Central memory CD8-positive, alpha-beta T cell (primary cell): ENCODE measurements at regions not wholly inside any gene's neighbourhood (a gene's known extent, or its start where the extent isn't known, plus 50 kb on each side); places are given as distances from the start of the nearest gene placed in this dataset.
A peak's percentile ranks its signal among the peaks of the same experiment; 100 is the strongest.
"Not testable (repeated sequence)": the region's sequence is repeated elsewhere in the genome, so short reads cannot be mapped to it uniquely, and the experiment has no call there.

ENCODE experiments used
- ATAC-seq: fragments of 150-1000 bp; cut with Tn5 transposase; replicated peaks from 2 replicates; pipeline ENCODE4 v1.10.0; 2022; ENCODE audit warnings: mild to moderate bottlenecking, moderate FRiP score, moderate number of reproducible peaks; ENCODE audit not compliant: poor library complexity, severe bottlenecking; ENCODE audit errors: extremely low read depth
- DNase-seq, 2 donors: peaks; one replicate each; pipeline ENCODE4 v3.0.0; 2021; ENCODE audit warnings: low spot score in 2 of 2
- H3K27ac Mint-ChIP-seq: one replicate; pipeline ENCODE4 v1.8.0; 2022; ENCODE audit warnings: low read depth, mild to moderate bottlenecking, moderate library complexity, mixed read lengths
- H3K27me3 Mint-ChIP-seq: one replicate; pipeline ENCODE4 v1.8.0; 2022; ENCODE audit warnings: mixed read lengths
- H3K36me3 Mint-ChIP-seq: one replicate; pipeline ENCODE4 v1.8.0; 2022; ENCODE audit warnings: mild to moderate bottlenecking, moderate library complexity, mixed read lengths; ENCODE audit not compliant: insufficient read depth
- H3K4me1 Mint-ChIP-seq: one replicate; pipeline ENCODE4 v1.8.0; 2022; ENCODE audit warnings: mixed read lengths
- H3K4me3 Mint-ChIP-seq: one replicate; pipeline ENCODE4 v1.8.0; 2022; ENCODE audit warnings: mild to moderate bottlenecking, moderate library complexity, mixed read lengths
- H3K9me3 Mint-ChIP-seq: one replicate; pipeline ENCODE4 v1.8.0; 2022; ENCODE audit warnings: mixed read lengths

GRCh38 chr14:101087614-101088394, 184.3 kb upstream of the RTL1 start:
- no peak for ATAC-seq
- Mint-ChIP-seq H3K27ac (no peak overlapping the region), H3K36me3 (no peaks in the 10 kb centered on the region), H3K4me1 (no peaks in the 10 kb centered on the region), H3K27me3 (peaks cover 44% of the 10 kb centered on the region), H3K9me3 (no peaks in the 10 kb centered on the region), H3K4me3 (no peak overlapping the region)
- DNase-seq = peak in 1 of 2 donors; percentile 7

GRCh38 chr14:101088395-101088667, 184.8 kb upstream of the RTL1 start:
- no peaks in the 10 kb centered on the region for H3K4me1 Mint-ChIP-seq
- H3K36me3 Mint-ChIP-seq = no peaks in the 10 kb centered on the region
- peaks cover 44% of the 10 kb centered on the region for H3K27me3 Mint-ChIP-seq
- no peaks in the 10 kb centered on the region for H3K9me3 Mint-ChIP-seq
- ATAC-seq = no peak
- no peak overlapping the region for H3K4me3 Mint-ChIP-seq
- H3K27ac Mint-ChIP-seq = no peak overlapping the region
- DNase-seq = peak in 1 of 2 donors; percentile 8

GRCh38 chr14:101088714-101089113, 185.2 kb upstream of the RTL1 start:
- DNase-seq (no peak), ATAC-seq (no peak)
- H3K36me3 Mint-ChIP-seq = no peaks in the 10 kb centered on the region

DNA sequence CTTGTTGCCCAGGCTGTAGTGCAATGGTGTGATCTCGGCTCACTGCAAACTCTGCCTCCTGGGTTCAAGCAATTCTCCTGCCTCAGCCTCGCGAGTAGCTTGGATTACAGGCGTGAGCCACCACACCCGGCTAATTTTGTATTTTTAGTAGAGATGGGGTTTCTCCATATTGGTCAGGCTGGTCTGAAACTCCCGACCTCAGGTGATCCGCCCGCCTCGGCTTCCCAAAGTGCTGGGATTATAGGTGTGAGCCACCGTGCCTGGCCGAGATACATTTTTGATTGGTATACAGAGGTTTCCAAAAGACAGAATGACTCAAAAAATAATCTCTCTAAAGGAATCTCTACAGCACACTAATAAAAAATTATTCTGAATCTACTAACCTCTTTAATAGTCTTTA, 187.0 kb upstream of the RTL1 start:
- not testable (repeated sequence) for H3K27ac Mint-ChIP-seq, H3K36me3 Mint-ChIP-seq, DNase-seq, ATAC-seq, H3K4me3 Mint-ChIP-seq, H3K4me1 Mint-ChIP-seq, H3K9me3 Mint-ChIP-seq
- H3K27me3 Mint-ChIP-seq = peaks cover 48% of the 10 kb centered on the region

More at GRCh38 chr14:101088714-101089113, 185.2 kb upstream of the RTL1 start:
- no peaks in the 10 kb centered on the region for H3K4me1 Mint-ChIP-seq
- H3K27ac Mint-ChIP-seq = no peak overlapping the region
- H3K4me3 Mint-ChIP-seq = no peak overlapping the region
- peaks cover 44% of the 10 kb centered on the region for H3K27me3 Mint-ChIP-seq
- H3K9me3 Mint-ChIP-seq = no peaks in the 10 kb centered on the region

- no peak overlapping the region for H3K27ac Mint-ChIP-seq
- ATAC-seq (no peak), DNase-seq (no peak)
- peaks cover 2% of the 10 kb centered on the region for H3K36me3 Mint-ChIP-seq
- H3K27me3 Mint-ChIP-seq = peaks cover 48% of the 10 kb centered on the region
- no peaks in the 10 kb centered on the region for H3K4me1 Mint-ChIP-seq
- no peak overlapping the region for H3K4me3 Mint-ChIP-seq
- no peaks in the 10 kb centered on the region for H3K9me3 Mint-ChIP-seq
Measured at GRCh38 chr14:101090976-101091375, 187.5 kb upstream of the RTL1 start.

DNA sequence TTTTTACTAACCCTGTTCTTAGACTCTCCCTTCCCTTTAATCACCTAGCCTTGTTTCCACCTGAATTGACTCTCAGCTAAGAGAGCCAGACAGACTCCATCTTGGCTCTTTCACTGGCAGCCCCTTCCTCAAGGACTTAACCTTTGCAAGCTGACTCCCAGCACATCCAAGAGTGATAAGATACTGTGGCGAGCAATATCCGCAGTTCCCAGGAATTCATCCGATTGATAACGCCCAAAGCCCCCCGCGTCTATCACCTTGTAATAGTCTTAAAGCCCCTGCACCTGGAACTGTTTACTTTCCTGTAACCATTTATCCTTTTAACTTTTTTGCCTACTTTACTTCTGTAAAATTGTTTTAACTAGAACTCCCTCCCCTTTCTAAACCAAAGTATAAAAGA, 191.4 kb upstream of the RTL1 start:
- not testable (repeated sequence) for H3K36me3 Mint-ChIP-seq, H3K9me3 Mint-ChIP-seq, H3K27ac Mint-ChIP-seq, ATAC-seq, DNase-seq, H3K4me3 Mint-ChIP-seq, H3K4me1 Mint-ChIP-seq
- H3K27me3 Mint-ChIP-seq = peaks cover 65% of the 10 kb centered on the region

- H3K9me3 Mint-ChIP-seq = no peaks in the 10 kb centered on the region
- no peaks in the 10 kb centered on the region for H3K4me1 Mint-ChIP-seq
- no peak overlapping the region for H3K4me3 Mint-ChIP-seq
- H3K36me3 Mint-ChIP-seq = peaks cover 2% of the 10 kb centered on the region
- ATAC-seq (no peak), DNase-seq (no peak)
- no peak overlapping the region for H3K27ac Mint-ChIP-seq
- H3K27me3 Mint-ChIP-seq = peaks cover 63% of the 10 kb centered on the region
Measured at GRCh38 chr14:101096551-101096950, 193.0 kb upstream of the RTL1 start.

GRCh38 chr14:101097109-101097793, 193.7 kb upstream of the RTL1 start:
- H3K4me1 Mint-ChIP-seq = no peaks in the 10 kb centered on the region
- peaks cover 2% of the 10 kb centered on the region for H3K36me3 Mint-ChIP-seq
- H3K9me3 Mint-ChIP-seq = no peaks in the 10 kb centered on the region
- peaks cover 63% of the 10 kb centered on the region for H3K27me3 Mint-ChIP-seq
- ATAC-seq (no peak), DNase-seq (no peak)
- no peak overlapping the region for H3K4me3 Mint-ChIP-seq
- H3K27ac Mint-ChIP-seq = no peak overlapping the region

DNA sequence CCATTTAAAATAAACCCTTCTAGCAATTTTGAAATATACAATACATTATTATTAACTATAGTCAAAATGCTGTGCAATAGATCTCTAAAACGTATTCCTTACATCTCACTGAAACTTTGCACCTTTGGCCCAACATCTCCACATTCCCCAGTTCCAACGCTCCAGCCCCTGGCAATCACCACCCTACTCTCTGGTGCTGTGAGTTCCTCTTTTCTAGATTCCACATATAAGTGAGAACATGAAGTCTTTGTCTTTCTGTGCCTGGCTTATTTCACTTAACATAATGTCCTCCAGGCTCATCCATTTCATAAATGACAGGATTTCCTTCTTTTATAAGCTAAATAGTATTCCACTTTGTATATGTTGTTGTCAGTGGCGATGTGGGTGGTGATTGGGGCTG, 194.7 kb upstream of the RTL1 start:
- DNase-seq = no peak
- H3K9me3 Mint-ChIP-seq = no peaks in the 10 kb centered on the region
- no peak overlapping the region for H3K4me3 Mint-ChIP-seq
- H3K36me3 Mint-ChIP-seq = peaks cover 2% of the 10 kb centered on the region
- peaks cover 63% of the 10 kb centered on the region for H3K27me3 Mint-ChIP-seq
- H3K4me1 Mint-ChIP-seq = no peaks in the 10 kb centered on the region
- no peak overlapping the region for H3K27ac Mint-ChIP-seq
- ATAC-seq = no peak

DNA sequence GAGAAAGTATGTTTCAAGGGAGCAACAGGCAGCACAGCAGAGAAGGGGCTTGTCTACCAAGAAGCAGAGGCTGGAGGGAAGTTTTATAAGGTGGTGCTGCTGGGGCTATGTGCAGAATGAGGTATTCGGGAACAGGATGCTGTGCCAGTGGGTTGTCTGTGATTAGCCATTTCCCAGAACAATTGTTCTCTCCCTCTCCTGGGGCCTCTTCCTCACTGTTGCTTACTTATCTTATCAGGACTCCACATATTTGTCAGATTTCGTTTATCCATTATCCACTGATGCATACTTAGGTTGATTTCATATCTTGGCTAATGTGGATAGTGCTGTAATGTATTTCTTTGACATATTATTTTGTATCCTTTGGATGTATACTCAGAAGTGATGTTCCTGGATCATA, 195.1 kb upstream of the RTL1 start:
- H3K9me3 Mint-ChIP-seq = no peaks in the 10 kb centered on the region
- H3K27ac Mint-ChIP-seq = no peak overlapping the region
- no peak for DNase-seq
- no peak overlapping the region for H3K4me3 Mint-ChIP-seq
- no peaks in the 10 kb centered on the region for H3K4me1 Mint-ChIP-seq
- ATAC-seq = no peak
- peaks cover 68% of the 10 kb centered on the region for H3K27me3 Mint-ChIP-seq
- H3K36me3 Mint-ChIP-seq = peaks cover 2% of the 10 kb centered on the region

- no peak for ATAC-seq
- Mint-ChIP-seq H3K27me3 (peaks cover 52% of the 10 kb centered on the region), H3K9me3 (no peaks in the 10 kb centered on the region), H3K27ac (no peak overlapping the region), H3K4me1 (no peaks in the 10 kb centered on the region), H3K4me3 (no peak overlapping the region), H3K36me3 (no peaks in the 10 kb centered on the region)
- no peak for DNase-seq
Measured at GRCh38 chr14:101101456-101102056, 198.0 kb upstream of the RTL1 start.

GRCh38 chr14:101102875-101103274, 199.4 kb upstream of the RTL1 start:
- no peaks in the 10 kb centered on the region for H3K4me1 Mint-ChIP-seq
- no peaks in the 10 kb centered on the region for H3K36me3 Mint-ChIP-seq
- no peak overlapping the region for H3K27ac Mint-ChIP-seq
- H3K9me3 Mint-ChIP-seq = no peaks in the 10 kb centered on the region
- no peak overlapping the region for H3K4me3 Mint-ChIP-seq
- ATAC-seq (no peak), DNase-seq (no peak)
- peaks cover 44% of the 10 kb centered on the region for H3K27me3 Mint-ChIP-seq

DNA sequence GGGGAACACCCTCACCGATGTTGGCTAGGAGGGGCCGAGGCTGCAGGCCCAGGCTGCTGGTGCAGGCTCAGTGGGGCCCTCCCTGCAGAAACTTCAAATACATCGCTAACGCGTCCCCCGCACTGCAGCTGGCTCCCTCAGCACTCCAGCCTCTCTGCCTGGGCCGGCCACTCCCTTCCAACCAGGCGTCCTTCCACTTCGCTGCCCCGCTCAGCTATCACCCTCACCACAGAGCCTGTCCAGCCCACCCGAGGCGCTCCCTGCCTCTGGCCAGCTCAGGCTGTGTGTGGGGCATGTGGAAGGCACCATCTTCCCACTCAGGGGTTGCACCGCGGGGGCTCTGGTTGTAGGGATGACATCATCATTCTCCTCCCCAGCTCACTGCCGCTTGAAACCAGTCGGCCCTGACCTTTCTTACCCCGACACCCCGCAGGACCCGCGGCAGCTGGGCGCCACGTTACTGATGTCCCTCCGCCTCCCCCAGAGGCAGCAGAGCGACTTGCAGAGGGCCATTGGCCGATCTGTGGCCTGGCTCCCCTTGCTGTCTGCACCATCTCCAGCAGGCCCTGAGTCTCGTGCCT, 199.9 kb upstream of the RTL1 start:
- H3K4me3 Mint-ChIP-seq = no peak overlapping the region
- H3K4me1 Mint-ChIP-seq = no peaks in the 10 kb centered on the region
- no peaks in the 10 kb centered on the region for H3K36me3 Mint-ChIP-seq
- peaks cover 39% of the 10 kb centered on the region for H3K27me3 Mint-ChIP-seq
- DNase-seq (no peak), ATAC-seq (no peak)
- H3K9me3 Mint-ChIP-seq = no peaks in the 10 kb centered on the region
- no peak overlapping the region for H3K27ac Mint-ChIP-seq
